ENCODE measurements at regions not wholly inside any gene's neighbourhood (a gene's known extent, or its start where the extent isn't known, plus 50 kb on each side); places are given as distances from the start of the nearest gene placed in this dataset.

- Mint-ChIP-seq H3K4me1 (peaks cover 0 to 7% (median 0%) of the 10 kb centered on the region in 4 donors), H3K9me3 (peaks cover 0 to 14% (median 0%) of the 10 kb centered on the region in 9 donors), H3K36me3 (no peaks in the 10 kb centered on the region), H3K27me3 (peaks cover 0 to 27% (median 12%) of the 10 kb centered on the region in 5 donors), H3K27ac (no peak overlapping the region), H3K4me3 (no peak overlapping the region)
- no peak for DNase-seq
- POLR2A ChIA-PET, result no interaction called here
- ATAC-seq, result no peak
Measured at GRCh38 chr2:121132054-121132761, 152.8 kb downstream of the TFCP2L1 start.

- Mint-ChIP-seq H3K9me3 (peaks cover 0 to 14% (median 0%) of the 10 kb centered on the region in 9 donors), H3K27me3 (peaks cover 0 to 22% (median 12%) of the 10 kb centered on the region in 5 donors), H3K4me3 (no peak overlapping the region), H3K4me1 (peaks cover 0 to 7% (median 0%) of the 10 kb centered on the region in 4 donors), H3K27ac (no peak overlapping the region), H3K36me3 (no peaks in the 10 kb centered on the region)
- ATAC-seq (no peak), DNase-seq (no peak)
- POLR2A ChIA-PET, result no interaction called here
Measured at GRCh38 chr2:121132762-121133107, 152.3 kb downstream of the TFCP2L1 start.

- DNase-seq (no peak), ATAC-seq (no peak)
- no peak overlapping the region for H3K27ac Mint-ChIP-seq
- no peaks in the 10 kb centered on the region for H3K36me3 Mint-ChIP-seq
- peaks cover 0 to 21% (median 8%) of the 10 kb centered on the region in 5 donors for H3K27me3 Mint-ChIP-seq
- POLR2A ChIA-PET, result no interaction called here
- peaks cover 0 to 14% (median 0%) of the 10 kb centered on the region in 9 donors for H3K9me3 Mint-ChIP-seq
- no peak overlapping the region for H3K4me3 Mint-ChIP-seq
- peaks cover 0 to 7% (median 0%) of the 10 kb centered on the region in 4 donors for H3K4me1 Mint-ChIP-seq
Measured at GRCh38 chr2:121133551-121134319, 151.3 kb downstream of the TFCP2L1 start.

DNA sequence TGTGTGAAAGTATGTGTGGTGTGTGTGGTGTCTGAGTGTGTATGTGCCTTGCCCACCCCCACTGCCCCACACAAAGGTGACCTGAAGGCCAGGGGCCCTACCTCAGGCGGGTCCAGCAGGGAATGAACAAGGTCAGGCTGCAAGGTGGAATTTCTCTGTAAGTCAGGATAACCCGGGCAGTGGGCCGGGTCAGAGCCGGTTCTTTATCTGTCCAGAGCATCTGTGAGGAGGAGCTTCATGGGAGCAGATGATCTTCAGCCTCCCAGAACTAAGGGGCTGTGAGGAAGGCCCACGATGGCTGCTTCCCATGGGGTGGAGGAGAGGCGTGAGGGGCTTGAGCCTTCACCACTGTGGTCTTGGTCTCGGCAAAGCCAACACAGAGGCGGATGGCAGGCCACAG is 150.3 kb downstream of the TFCP2L1 start:
- peaks cover 0 to 21% (median 8%) of the 10 kb centered on the region in 5 donors for H3K27me3 Mint-ChIP-seq
- DNase-seq (no peak), ATAC-seq (no peak)
- no peak overlapping the region for H3K4me3 Mint-ChIP-seq
- peaks cover 0 to 14% (median 0%) of the 10 kb centered on the region in 9 donors for H3K9me3 Mint-ChIP-seq
- POLR2A ChIA-PET, result no interaction called here
- H3K4me1 Mint-ChIP-seq, result peaks cover 0 to 7% (median 0%) of the 10 kb centered on the region in 4 donors
- no peaks in the 10 kb centered on the region for H3K36me3 Mint-ChIP-seq
- H3K27ac Mint-ChIP-seq, result no peak overlapping the region

DNA sequence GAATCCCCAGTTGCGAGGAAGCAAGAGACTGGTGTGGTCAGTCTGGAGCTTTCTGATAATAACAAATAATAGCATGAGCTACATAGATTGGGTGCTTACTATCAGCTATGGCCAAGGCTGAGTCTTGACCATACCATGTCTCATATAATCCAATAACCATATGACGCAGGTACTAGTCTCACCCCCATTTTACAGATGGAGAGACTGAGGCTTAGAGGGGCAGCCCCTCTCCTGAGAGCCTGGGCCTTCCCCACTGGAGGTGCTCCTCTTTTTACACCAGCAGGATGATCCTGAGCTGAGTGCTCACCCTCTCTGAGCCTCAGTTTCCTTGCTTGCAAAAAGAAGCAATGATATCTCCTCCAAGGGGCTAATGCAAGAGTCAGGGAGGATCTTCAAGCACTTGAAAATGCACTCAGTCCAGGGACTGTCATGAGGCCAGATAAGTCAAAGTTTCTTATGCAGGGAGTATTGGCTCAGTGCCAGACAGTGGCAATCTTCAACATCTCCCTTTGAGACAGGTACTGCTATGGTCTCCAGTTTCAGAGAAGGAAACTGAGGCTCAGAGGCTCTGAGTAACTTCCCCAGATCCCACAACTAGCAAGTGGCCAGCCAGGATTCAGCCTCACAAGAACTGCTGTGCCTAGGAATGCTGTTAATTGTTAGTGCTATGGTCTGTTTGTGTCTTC is 149.7 kb downstream of the TFCP2L1 start:
- DNase-seq (no peak), ATAC-seq (no peak)
- no peak overlapping the region for H3K27ac Mint-ChIP-seq
- peaks cover 0 to 7% (median 0%) of the 10 kb centered on the region in 4 donors for H3K4me1 Mint-ChIP-seq
- no peaks in the 10 kb centered on the region for H3K36me3 Mint-ChIP-seq
- peaks cover 0 to 21% (median 8%) of the 10 kb centered on the region in 5 donors for H3K27me3 Mint-ChIP-seq
- POLR2A ChIA-PET, result no interaction called here
- H3K9me3 Mint-ChIP-seq, result peaks cover 0 to 14% (median 0%) of the 10 kb centered on the region in 9 donors
- no peak overlapping the region for H3K4me3 Mint-ChIP-seq

DNA sequence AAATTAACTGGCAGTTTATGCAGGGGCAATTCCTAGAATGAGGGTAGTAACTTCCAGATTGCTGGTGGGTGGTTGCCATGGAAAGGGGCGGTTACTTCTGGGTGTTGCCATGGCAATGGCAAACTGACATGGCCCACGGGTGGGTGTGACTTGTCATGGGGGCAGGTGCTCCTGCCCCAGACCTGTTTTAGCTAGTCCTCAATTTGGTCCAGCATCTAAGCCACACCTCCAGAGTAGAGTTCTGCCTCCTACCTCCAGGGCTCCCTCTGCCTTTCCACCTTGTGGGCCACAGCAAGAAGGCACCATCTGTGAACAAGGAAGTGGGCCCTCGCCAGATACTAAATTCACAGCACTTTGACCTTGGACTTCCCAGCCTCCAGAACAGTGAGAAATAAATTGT is 148.7 kb downstream of the TFCP2L1 start:
- Mint-ChIP-seq H3K9me3 (peaks cover 0 to 14% (median 0%) of the 10 kb centered on the region in 9 donors), H3K36me3 (no peaks in the 10 kb centered on the region), H3K27ac (no peak overlapping the region), H3K4me1 (peaks cover 0 to 7% (median 0%) of the 10 kb centered on the region in 4 donors), H3K27me3 (peaks cover 0 to 21% (median 8%) of the 10 kb centered on the region in 5 donors), H3K4me3 (no peak overlapping the region)
- ATAC-seq, result no peak
- no peak for DNase-seq
- POLR2A ChIA-PET, result no interaction called here

DNA sequence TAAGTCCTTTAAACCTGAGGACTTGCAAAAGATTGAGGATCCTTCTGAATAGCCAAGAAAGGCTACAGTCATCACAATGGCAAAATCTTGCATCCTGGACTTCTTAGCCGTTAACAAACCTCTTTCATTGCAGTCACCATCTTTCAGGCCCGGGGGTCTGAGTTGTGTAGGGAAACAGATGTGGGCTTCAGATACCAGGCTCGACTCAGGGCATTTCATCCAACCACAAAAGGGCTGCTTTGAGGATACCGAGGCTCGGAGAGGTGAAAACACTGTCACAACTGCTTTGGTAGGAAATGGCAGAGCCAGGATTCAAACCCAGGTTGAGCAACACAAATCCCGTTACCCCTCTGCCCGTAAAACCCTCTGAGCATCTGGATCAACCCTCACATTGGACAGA is 147.4 kb downstream of the TFCP2L1 start:
- peaks cover 0 to 21% (median 10%) of the 10 kb centered on the region in 5 donors for H3K27me3 Mint-ChIP-seq
- H3K4me3 Mint-ChIP-seq, result no peak overlapping the region
- no peaks in the 10 kb centered on the region for H3K36me3 Mint-ChIP-seq
- peaks cover 0 to 10% (median 0%) of the 10 kb centered on the region in 4 donors for H3K4me1 Mint-ChIP-seq
- H3K27ac Mint-ChIP-seq, result no peak overlapping the region
- peaks cover 0 to 14% (median 0%) of the 10 kb centered on the region in 9 donors for H3K9me3 Mint-ChIP-seq
- ATAC-seq (no peak), DNase-seq (no peak)
- POLR2A ChIA-PET, result no interaction called here

GRCh38 chr2:121140734-121141133 is 144.3 kb downstream of the TFCP2L1 start:
- no peaks in the 10 kb centered on the region for H3K36me3 Mint-ChIP-seq
- H3K4me3 Mint-ChIP-seq, result no peak overlapping the region
- peaks cover 0 to 12% (median 5%) of the 10 kb centered on the region in 5 donors for H3K27me3 Mint-ChIP-seq
- POLR2A ChIA-PET, result no interaction called here
- no peak for DNase-seq
- H3K9me3 Mint-ChIP-seq, result peaks cover 0 to 5% (median 0%) of the 10 kb centered on the region in 9 donors
- ATAC-seq, result no peak
- H3K27ac Mint-ChIP-seq, result no peak overlapping the region
- H3K4me1 Mint-ChIP-seq, result peaks cover 0 to 3% (median 0%) of the 10 kb centered on the region in 4 donors

DNA sequence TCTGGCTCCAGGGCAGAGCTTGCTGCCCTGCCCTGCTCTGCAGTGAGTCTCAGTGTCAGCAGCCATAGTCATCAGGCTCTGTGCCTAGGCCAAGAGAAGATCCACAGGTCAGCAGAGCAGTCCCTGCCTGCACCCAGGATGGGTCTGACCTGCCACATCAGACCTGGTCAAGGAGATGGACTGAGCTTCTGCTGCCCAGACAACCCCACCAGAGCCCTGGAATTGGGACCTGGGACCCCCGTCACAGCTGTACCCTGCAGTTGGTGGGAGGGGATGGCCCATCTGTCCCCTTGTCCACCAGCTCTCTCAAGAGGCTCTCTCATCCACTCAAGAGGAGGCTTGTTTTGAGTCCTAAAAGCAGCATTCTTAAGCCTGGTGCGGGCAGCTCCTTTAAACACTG is 142.6 kb downstream of the TFCP2L1 start:
- no peak overlapping the region for H3K27ac Mint-ChIP-seq

GRCh38 chr2:121144111-121144510 is 140.9 kb downstream of the TFCP2L1 start:
- Mint-ChIP-seq H3K4me1 (peaks cover 0 to 3% (median 0%) of the 10 kb centered on the region in 4 donors), H3K9me3 (peaks cover 0 to 5% (median 0%) of the 10 kb centered on the region in 9 donors), H3K36me3 (no peaks in the 10 kb centered on the region), H3K4me3 (no peak overlapping the region), H3K27ac (no peak overlapping the region), H3K27me3 (peaks cover 0 to 12% (median 5%) of the 10 kb centered on the region in 5 donors)
- DNase-seq (no peak), ATAC-seq (no peak)
- POLR2A ChIA-PET, result no interaction called here

More for the DNA sequence above, 142.6 kb downstream of the TFCP2L1 start:
- Mint-ChIP-seq H3K9me3 (peaks cover 0 to 5% (median 0%) of the 10 kb centered on the region in 9 donors), H3K4me1 (peaks cover 0 to 3% (median 0%) of the 10 kb centered on the region in 4 donors), H3K27me3 (peaks cover 0 to 12% (median 5%) of the 10 kb centered on the region in 5 donors), H3K36me3 (no peaks in the 10 kb centered on the region), H3K4me3 (no peak overlapping the region)
- POLR2A ChIA-PET, result no interaction called here
- no peak for DNase-seq
- ATAC-seq, result no peak

DNA sequence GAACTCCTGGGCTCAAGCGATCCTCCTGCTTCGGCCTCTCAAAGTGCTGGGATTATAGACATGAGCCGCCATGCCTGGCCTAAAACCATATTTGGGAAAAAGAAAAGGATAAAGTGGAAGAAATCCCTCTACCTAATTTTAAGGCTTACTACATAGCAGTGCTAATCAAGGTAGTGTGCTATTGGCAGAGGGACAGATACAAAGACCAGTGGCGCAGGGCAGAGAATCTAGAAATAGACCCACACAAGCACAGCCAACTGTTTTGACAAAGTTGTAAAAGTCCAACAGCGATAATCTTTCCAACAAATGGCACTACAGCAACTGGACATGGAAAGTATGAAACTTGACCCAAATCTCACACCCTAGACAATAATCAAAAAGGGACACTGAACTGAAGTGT is 138.4 kb downstream of the TFCP2L1 start:
- Mint-ChIP-seq H3K27ac (no peak overlapping the region), H3K4me3 (no peak overlapping the region), H3K9me3 (peaks cover 0 to 3% (median 0%) of the 10 kb centered on the region in 9 donors), H3K4me1 (peaks cover 0 to 3% (median 0%) of the 10 kb centered on the region in 4 donors), H3K27me3 (peaks cover 0 to 10% (median 5%) of the 10 kb centered on the region in 5 donors), H3K36me3 (no peaks in the 10 kb centered on the region)
- DNase-seq (no peak), ATAC-seq (no peak)
- POLR2A ChIA-PET, result no interaction called here

DNA sequence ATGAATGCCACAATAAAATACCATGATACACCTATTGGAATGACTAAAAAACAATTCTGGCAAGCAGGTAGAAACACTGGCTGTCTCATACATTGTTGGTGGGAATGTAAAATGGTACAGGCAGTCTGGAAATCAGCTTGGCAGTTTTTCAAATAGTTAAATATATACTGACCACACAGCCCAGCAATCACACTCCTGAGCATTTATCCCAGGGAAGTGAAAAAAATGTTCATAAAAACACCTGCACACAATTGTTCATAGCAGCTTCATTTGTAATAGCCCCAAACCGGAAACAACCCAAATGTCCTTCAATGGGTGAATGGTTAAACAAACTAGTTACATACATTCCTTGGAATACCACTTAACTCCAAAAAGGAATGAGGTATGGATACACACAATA is 137.2 kb downstream of the TFCP2L1 start:
- Mint-ChIP-seq H3K36me3 (no peaks in the 10 kb centered on the region), H3K4me1 (no peaks in the 10 kb centered on the region), H3K27ac (no peak overlapping the region), H3K4me3 (no peak overlapping the region), H3K9me3 (peaks cover 0 to 3% (median 0%) of the 10 kb centered on the region in 9 donors), H3K27me3 (peaks cover 0 to 8% (median 3%) of the 10 kb centered on the region in 5 donors)
- ATAC-seq (no peak), DNase-seq (no peak)
- POLR2A ChIA-PET, result no interaction called here

DNA sequence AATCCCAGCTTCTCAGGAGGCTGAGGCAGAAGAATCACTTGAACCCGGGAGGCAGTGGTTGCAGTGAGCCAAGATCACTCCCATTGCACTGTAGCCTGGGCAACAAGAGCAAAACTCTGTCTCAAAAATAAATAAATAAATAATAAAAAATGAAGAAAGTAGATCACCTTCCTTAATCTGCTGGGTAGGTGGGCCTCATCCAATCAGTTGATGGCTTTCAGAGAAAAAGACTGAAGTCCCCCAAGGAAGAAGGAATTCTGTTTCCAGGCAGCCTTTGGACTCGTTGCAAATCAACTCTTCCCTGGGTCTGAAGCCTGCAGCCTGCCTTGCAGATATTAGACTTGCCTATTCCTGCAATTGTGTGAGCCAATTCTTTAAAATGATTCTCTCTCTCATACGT is 136.5 kb downstream of the TFCP2L1 start:
- POLR2A ChIA-PET, result no interaction called here
- DNase-seq (no peak), ATAC-seq (no peak)
- Mint-ChIP-seq H3K27me3 (peaks cover 0 to 4% (median 1%) of the 10 kb centered on the region in 5 donors), H3K4me1 (no peaks in the 10 kb centered on the region), H3K4me3 (no peak overlapping the region), H3K9me3 (peaks cover 0 to 3% (median 0%) of the 10 kb centered on the region in 9 donors), H3K36me3 (no peaks in the 10 kb centered on the region), H3K27ac (no peak overlapping the region)

Data from naive thymus-derived CD8-positive, alpha-beta T cell (primary cell).